H1 (cell line): ENCODE measurements at regions not wholly inside any gene's neighbourhood (a gene's known extent, or its start where the extent isn't known, plus 50 kb on each side); places are given as distances from the start of the nearest gene placed in this dataset.
"Not testable (repeated sequence)": the region's sequence is repeated elsewhere in the genome, so short reads cannot be mapped to it uniquely, and the experiment has no call there.

Experiments
- CTCF ChIA-PET: fragments of 300-600 bp; sonication (Branson Sonifier 250); formaldehyde crosslinking; loops from one replicate; lab custom pipeline; 2021; ENCODE audit not compliant: partially characterized antibody; lab: Charles Lee
- POLR2A ChIA-PET: fragments of 300-600 bp; sonication (Branson Sonifier 250); formaldehyde crosslinking; loops from one replicate; lab custom pipeline; 2021; ENCODE audit warnings: inconsistent platforms; ENCODE audit not compliant: partially characterized antibody; lab: Charles Lee
- DNase-seq, 2 experiments: peaks; one replicate each; pipeline versions ENCODE4 v3.0.0 to v3.0.0-alpha.2; 2010 to 2022; ENCODE audit warnings: low spot score in 2 of 2, low read depth in 1 of 2, mixed read lengths in 1 of 2
- FAIRE-seq: peaks from 2 replicates; lab custom pipeline; 2011; peaks lifted over from hg19 to GRCh38; lab: Jason Lieb, UNC
- H2AFZ ChIP-seq: 2 replicates; pipeline ENCODE4 v1.8.1; 2012; ENCODE audit warnings: low read length, inconsistent platforms
- H2AK5ac ChIP-seq: 2 replicates; pipeline ENCODE4 v1.6.1; 2013; ENCODE audit warnings: low read depth, low read length
- H2BK120ac ChIP-seq: replicated peaks from 2 replicates; pipeline ENCODE3; 2013; ENCODE audit warnings: low read depth, low read length, inconsistent platforms
- H2BK12ac ChIP-seq: 2 replicates; pipeline ENCODE4 v1.6.1; 2013; ENCODE audit warnings: low read depth, low read length
- H2BK15ac ChIP-seq: 2 replicates; pipeline ENCODE4 v1.6.1; 2013; ENCODE audit warnings: low read length
- H2BK20ac ChIP-seq: 2 replicates; pipeline ENCODE4 v1.6.1; 2013; ENCODE audit warnings: low read length
- H2BK5ac ChIP-seq: 2 replicates; pipeline ENCODE4 v1.6.1; 2013; ENCODE audit warnings: low read depth, low read length
- H3K14ac ChIP-seq: 2 replicates; pipeline ENCODE4 v1.6.1; 2013; ENCODE audit warnings: inconsistent platforms; ENCODE audit not compliant: insufficient read length
- H3K18ac ChIP-seq: 2 replicates; pipeline ENCODE4 v1.6.1; 2013; ENCODE audit warnings: low read length; ENCODE audit errors: extremely low read depth
- H3K23ac ChIP-seq: 2 replicates; pipeline ENCODE4 v1.6.1; 2013; ENCODE audit warnings: inconsistent platforms; ENCODE audit not compliant: insufficient read length
- H3K23me2 ChIP-seq: 2 replicates; pipeline ENCODE4 v1.6.1; 2013; ENCODE audit warnings: low read depth, low read length
- H3K27ac ChIP-seq: 2 replicates; pipeline ENCODE4 v1.6.1; 2011; ENCODE audit warnings: low read depth, low read length, inconsistent platforms
- H3K27me3 ChIP-seq, 4 experiments: replicated peaks in 1 of 4; 1 replicate in 1 of 4; 2 replicates in 3 of 4; pipeline versions ENCODE4 v1.6.1 to v1.8.1; 2011 to 2013; ENCODE audit warnings: low read length in 3 of 4, mild to moderate bottlenecking in 3 of 4, inconsistent platforms in 2 of 4, mixed read lengths in 2 of 4, moderate library complexity in 1 of 4; ENCODE audit not compliant: control insufficient read depth in 3 of 4, insufficient read depth in 3 of 4; ENCODE audit errors: extremely low read depth in 1 of 4
- H3K36me3 ChIP-seq, 4 experiments: 2 replicates each; pipeline versions ENCODE4 v1.6.1 to v1.8.1; 2011 to 2013; ENCODE audit warnings: mild to moderate bottlenecking in 4 of 4, low read length in 3 of 4, moderate library complexity in 2 of 4, control low read depth in 1 of 4, inconsistent platforms in 1 of 4; ENCODE audit not compliant: insufficient read depth in 4 of 4, control insufficient read depth in 2 of 4
- H3K4ac ChIP-seq: replicated peaks from 2 replicates; pipeline ENCODE3; 2013; ENCODE audit warnings: low read length, low read depth, mixed read lengths, inconsistent platforms; ENCODE audit not compliant: insufficient read length
- H3K4me1 ChIP-seq, 4 experiments: replicated peaks in 1 of 4; 1 replicate in 1 of 4; 2 replicates in 3 of 4; pipeline versions ENCODE4 v1.6.1 to v1.8.1; 2011 to 2013; ENCODE audit warnings: low read length in 3 of 4, inconsistent platforms in 2 of 4, mixed read lengths in 1 of 4; ENCODE audit not compliant: insufficient read depth in 4 of 4, control insufficient read depth in 3 of 4
- H3K4me2 ChIP-seq, 2 experiments: 2 replicates each; pipeline versions ENCODE4 v1.6.1 to v1.8.1; 2011 to 2013; ENCODE audit warnings: low read depth in 2 of 2, low read length in 2 of 2, control low read depth in 1 of 2, inconsistent platforms in 1 of 2, mild to moderate bottlenecking in 1 of 2; ENCODE audit not compliant: insufficient read depth in 1 of 2
- H3K4me3 ChIP-seq, 4 experiments: fragments of 200-600, 300-600 bp in 1 of 4; sonication (generic), shearing (Covaris generic), sonication (Bioruptor Twin) in 1 of 4; 2 replicates each; pipeline versions ENCODE4 v1.5.1 to v1.8.1; 2011 to 2016; ENCODE audit warnings: low read length in 4 of 4, low read depth in 3 of 4, control low read depth in 2 of 4, inconsistent platforms in 2 of 4, mild to moderate bottlenecking in 2 of 4, mixed read lengths in 1 of 4, moderate library complexity in 1 of 4; ENCODE audit not compliant: insufficient read depth in 2 of 4; ENCODE audit errors: extremely low read depth in 1 of 4
- H3K56ac ChIP-seq: replicated peaks from 2 replicates; pipeline ENCODE3; 2013; ENCODE audit warnings: low read depth, mild to moderate bottlenecking, mixed read lengths, low read length, inconsistent platforms; ENCODE audit not compliant: insufficient read length
- H3K79me1 ChIP-seq: 2 replicates; pipeline ENCODE4 v1.6.1; 2013; ENCODE audit warnings: low read depth, low read length, control low read depth
- H3K79me2 ChIP-seq, 2 experiments: 2 replicates each; pipeline versions ENCODE4 v1.6.1 to v1.8.1; 2012 to 2013; ENCODE audit warnings: low read length in 2 of 2, mild to moderate bottlenecking in 2 of 2, inconsistent platforms in 1 of 2; ENCODE audit not compliant: insufficient read depth in 2 of 2, control insufficient read depth in 1 of 2
- H3K9ac ChIP-seq, 4 experiments: replicated peaks in 1 of 4; 1 replicate in 1 of 4; 2 replicates in 3 of 4; pipeline versions ENCODE4 v1.6.1 to v1.8.1; 2011 to 2013; ENCODE audit warnings: low read depth in 3 of 4, low read length in 3 of 4, control low read depth in 2 of 4, mild to moderate bottlenecking in 2 of 4, moderate library complexity in 2 of 4, inconsistent platforms in 1 of 4; ENCODE audit errors: extremely low read depth in 1 of 4
- H3K9me3 ChIP-seq, 2 experiments: 2 replicates each; pipeline versions ENCODE4 v1.6.1 to v1.8.1; 2012 to 2013; ENCODE audit warnings: mild to moderate bottlenecking in 2 of 2, moderate library complexity in 2 of 2, control low read depth in 1 of 2, inconsistent platforms in 1 of 2, low read depth in 1 of 2, low read length in 1 of 2, mixed read lengths in 1 of 2; ENCODE audit not compliant: insufficient read depth in 2 of 2
- H4K20me1 ChIP-seq, 2 experiments: replicated peaks in 1 of 2; 2 replicates each; pipeline versions ENCODE3 to v1.8.1; 2011 to 2013; ENCODE audit warnings: inconsistent platforms in 2 of 2, low read length in 2 of 2, mild to moderate bottlenecking in 1 of 2; ENCODE audit not compliant: insufficient read depth in 2 of 2, control insufficient read depth in 1 of 2
- H4K5ac ChIP-seq: 2 replicates; pipeline ENCODE4 v1.6.1; 2013; ENCODE audit warnings: low read length, low read depth, mixed read lengths, inconsistent platforms; ENCODE audit not compliant: insufficient read length
- H4K8ac ChIP-seq: 2 replicates; pipeline ENCODE4 v1.8.0; 2013; ENCODE audit warnings: mild to moderate bottlenecking, moderate library complexity, low read length, inconsistent platforms; ENCODE audit not compliant: insufficient read depth; ENCODE audit errors: extremely low read depth
- H4K91ac ChIP-seq: replicated peaks from 2 replicates; pipeline ENCODE3; 2013; ENCODE audit warnings: low read length, mixed read lengths, inconsistent platforms; ENCODE audit not compliant: insufficient read length
- ASH2L ChIP-seq: fragments of 200-600, 300-600 bp; sonication (generic); IDR thresholded peaks from one replicate; pipeline ENCODE4 v1.7.1; 2017; ENCODE audit warnings: low read length
- POLR2A ChIP-seq, 2 experiments: IDR thresholded peaks; 1 replicate in 1 of 2; 2 replicates in 1 of 2; pipeline ENCODE4 v1.6.1; 2011; ENCODE audit warnings: low read depth in 2 of 2, low read length in 2 of 2, mild to moderate bottlenecking in 2 of 2; ENCODE audit errors: control extremely low read depth in 1 of 2
- RFX5 ChIP-seq: IDR thresholded peaks from 2 replicates; pipeline ENCODE4 v1.6.1; 2011; ENCODE audit warnings: low read depth, low read length, improper control_type of control experiment, borderline replicate concordance
- SP1 ChIP-seq: IDR thresholded peaks from 2 replicates; pipeline ENCODE4 v1.6.1; 2011; ENCODE audit warnings: low read depth, low read length
- SRF ChIP-seq: IDR thresholded peaks from 2 replicates; pipeline ENCODE4 v1.6.1; 2011; ENCODE audit warnings: mild to moderate bottlenecking, low read depth, low read length, moderate library complexity
- TBP ChIP-seq: IDR thresholded peaks from 2 replicates; pipeline ENCODE4 v1.6.1; 2011; ENCODE audit warnings: low read depth, low read length, improper control_type of control experiment
- WGBS, 2 experiments: shearing (Covaris generic) in 1 of 2; methylation state at CpG; one replicate each; pipeline versions ENCODE4 v1.1.6 to v1.1.7; 2013 to 2015; ENCODE audit warnings: low lambda C conversion rate in 2 of 2, mixed read lengths in 2 of 2, inconsistent platforms in 1 of 2, low coverage in 1 of 2, missing lambda C conversion rate in 1 of 2; ENCODE audit not compliant: insufficient replicate concordance in 2 of 2, insufficient coverage in 1 of 2, insufficient read length in 1 of 2; ENCODE audit errors: extremely low coverage in 1 of 2, missing lambda C conversion rate in 1 of 2; 5-methylcytosine and 5-hydroxymethylcytosine counted together

GRCh38 chr1:114248162-114248561 lies 94.5 kb upstream of the SYT6 start (continued):
- TF ChIP-seq SRF = no peak
- no peak for TF ChIP-seq ASH2L
- no peak for TF ChIP-seq POLR2A (IDR thresholded peaks at IDR 0.05; ENCODE audit: control extremely low read depth in 1 of 2, low read depth in 2 of 2, low read length in 2 of 2)
- TF ChIP-seq TBP = no peak
- TF ChIP-seq RFX5 = no peak
- no peak for TF ChIP-seq SP1

GRCh38 chr1:114242531-114243210 lies 89.0 kb upstream of the SYT6 start:
- H3K79me1 ChIP-seq, H3K4me2 ChIP-seq, H4K91ac ChIP-seq, H3K18ac ChIP-seq, H3K27ac ChIP-seq, H2BK15ac ChIP-seq, H3K79me2 ChIP-seq, H3K4ac ChIP-seq, H4K5ac ChIP-seq, POLR2A ChIA-PET, H2BK120ac ChIP-seq, FAIRE-seq, H3K23ac ChIP-seq, DNase-seq, H3K36me3 ChIP-seq, CTCF ChIA-PET, H2AK5ac ChIP-seq, H3K23me2 ChIP-seq, H2BK5ac ChIP-seq, H3K14ac ChIP-seq, H2BK20ac ChIP-seq, H3K27me3 ChIP-seq, H3K4me3 ChIP-seq, H3K56ac ChIP-seq, H2BK12ac ChIP-seq, H4K8ac ChIP-seq, H4K20me1 ChIP-seq, H3K4me1 ChIP-seq, H3K9ac ChIP-seq, H2AFZ ChIP-seq: not testable (repeated sequence)
- peaks cover 9 to 17% of the 10 kb centered on the region in 2 experiments; a peak in 3 of 4 replicates for H3K9me3 ChIP-seq
- WGBS, 2 experiments = 93% methylated on average over 14 of the region's 43 CpGs; no CpG with 5 or more reads in 1 of the 2 experiments
